ENCODE measurements at regions not wholly inside any gene's neighbourhood (a gene's known extent, or its start where the extent isn't known, plus 50 kb on each side); places are given as distances from the start of the nearest gene placed in this dataset.
A peak's percentile ranks its signal among the peaks of the same experiment; 100 is the strongest.

DNA sequence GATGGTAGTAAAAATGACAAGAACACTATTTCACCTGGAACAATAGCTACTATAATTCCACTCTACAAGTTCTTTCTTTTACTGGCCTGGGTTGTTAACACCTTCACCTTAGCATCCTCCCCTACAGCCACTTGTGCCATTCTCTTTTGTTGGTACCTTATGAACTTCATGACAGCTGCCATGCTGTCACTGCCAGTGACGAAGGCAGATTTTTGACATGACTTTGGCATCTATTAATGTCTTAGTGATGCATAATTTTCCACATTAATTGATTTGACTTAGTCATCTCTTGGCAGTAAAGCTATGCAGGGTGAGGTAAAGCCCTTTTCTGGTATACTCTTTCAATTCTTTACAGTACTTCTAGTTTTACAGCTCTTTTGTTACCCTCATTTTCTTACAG, 207.9 kb downstream of the TANC2 start:
- H3K4me3 ChIP-seq (ENCODE audit: low read depth, low read length), result no peak overlapping the region
- TF ChIP-seq, protein P1, sequence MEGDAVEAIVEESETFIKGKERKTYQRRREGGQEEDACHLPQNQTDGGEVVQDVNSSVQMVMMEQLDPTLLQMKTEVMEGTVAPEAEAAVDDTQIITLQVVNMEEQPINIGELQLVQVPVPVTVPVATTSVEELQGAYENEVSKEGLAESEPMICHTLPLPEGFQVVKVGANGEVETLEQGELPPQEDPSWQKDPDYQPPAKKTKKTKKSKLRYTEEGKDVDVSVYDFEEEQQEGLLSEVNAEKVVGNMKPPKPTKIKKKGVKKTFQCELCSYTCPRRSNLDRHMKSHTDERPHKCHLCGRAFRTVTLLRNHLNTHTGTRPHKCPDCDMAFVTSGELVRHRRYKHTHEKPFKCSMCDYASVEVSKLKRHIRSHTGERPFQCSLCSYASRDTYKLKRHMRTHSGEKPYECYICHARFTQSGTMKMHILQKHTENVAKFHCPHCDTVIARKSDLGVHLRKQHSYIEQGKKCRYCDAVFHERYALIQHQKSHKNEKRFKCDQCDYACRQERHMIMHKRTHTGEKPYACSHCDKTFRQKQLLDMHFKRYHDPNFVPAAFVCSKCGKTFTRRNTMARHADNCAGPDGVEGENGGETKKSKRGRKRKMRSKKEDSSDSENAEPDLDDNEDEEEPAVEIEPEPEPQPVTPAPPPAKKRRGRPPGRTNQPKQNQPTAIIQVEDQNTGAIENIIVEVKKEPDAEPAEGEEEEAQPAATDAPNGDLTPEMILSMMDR (IDR thresholded peaks at IDR 0.05; ENCODE audit: low read depth, low read length), result no peak

DNA sequence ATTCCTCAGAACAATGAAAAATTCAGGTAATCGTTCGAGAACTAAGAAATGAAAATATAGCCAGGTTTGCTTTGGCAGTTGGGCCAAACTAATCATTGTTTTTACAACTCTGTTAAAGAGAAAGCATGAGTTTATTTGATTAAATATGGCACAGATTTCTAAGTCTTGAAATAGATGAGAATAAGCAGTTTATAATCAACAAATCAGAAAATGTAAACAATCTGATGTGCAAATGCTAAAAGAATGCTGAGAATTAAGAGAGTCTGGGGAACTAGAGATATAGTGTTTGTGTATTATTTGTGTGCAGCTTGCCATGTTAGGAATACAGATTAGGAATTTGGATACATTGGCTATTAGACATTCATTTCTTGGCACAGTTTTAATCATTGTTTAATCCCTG, 212.5 kb downstream of the TANC2 start:
- TF ChIP-seq, protein P1 (IDR thresholded peaks at IDR 0.05; ENCODE audit: low read depth, low read length), result no peak
- H3K4me3 ChIP-seq (ENCODE audit: low read depth, low read length), result peak overlapping the region; percentile 30

DNA sequence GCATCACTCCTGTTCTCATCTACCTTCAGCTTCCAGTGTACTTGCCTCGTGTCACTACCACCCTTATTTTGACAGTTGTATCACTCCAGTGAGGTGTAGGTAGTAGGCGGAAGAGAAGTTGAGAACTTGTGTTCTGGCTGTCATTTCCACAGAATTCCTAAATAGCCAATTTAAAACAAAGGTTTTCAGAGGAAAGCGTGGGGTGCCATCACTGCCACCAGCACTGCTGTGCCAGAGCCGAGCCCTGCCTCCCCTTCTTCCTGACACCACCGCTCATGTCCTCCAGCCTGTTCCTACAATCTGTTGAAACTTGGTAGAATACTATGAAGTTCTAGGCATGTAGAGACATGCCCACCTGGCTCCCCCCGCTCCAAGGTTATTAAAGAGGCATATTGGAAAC, 215.8 kb downstream of the TANC2 start:
- TF ChIP-seq, protein P1 (IDR thresholded peaks at IDR 0.05; ENCODE audit: low read depth, low read length), result no peak

DNA sequence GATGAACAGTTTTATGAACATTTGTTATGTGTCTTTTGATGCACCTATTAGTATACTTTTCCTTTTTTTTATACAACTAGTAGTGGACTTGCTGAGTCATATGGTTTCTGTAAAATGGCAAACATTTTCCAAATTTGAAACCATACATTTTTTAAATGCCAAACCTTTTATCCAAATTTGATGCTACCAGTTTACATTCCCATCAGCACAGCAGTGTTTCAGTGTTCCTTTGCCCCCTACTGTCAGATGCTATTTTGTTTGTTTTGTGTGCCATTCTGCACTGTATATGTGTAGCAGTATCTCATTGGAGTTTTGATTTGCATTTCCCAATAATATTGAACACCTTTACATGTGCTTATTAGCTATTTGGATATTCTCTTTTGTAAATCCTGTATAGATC, 219.4 kb downstream of the TANC2 start:
- TF ChIP-seq, protein P1 (IDR thresholded peaks at IDR 0.05; ENCODE audit: low read depth, low read length), result no peak
- H3K4me3 ChIP-seq (ENCODE audit: low read depth, low read length), result no peak overlapping the region

More for the DNA sequence above, 215.8 kb downstream of the TANC2 start:
- no peak overlapping the region for H3K4me3 ChIP-seq (ENCODE audit: low read depth, low read length)

DNA sequence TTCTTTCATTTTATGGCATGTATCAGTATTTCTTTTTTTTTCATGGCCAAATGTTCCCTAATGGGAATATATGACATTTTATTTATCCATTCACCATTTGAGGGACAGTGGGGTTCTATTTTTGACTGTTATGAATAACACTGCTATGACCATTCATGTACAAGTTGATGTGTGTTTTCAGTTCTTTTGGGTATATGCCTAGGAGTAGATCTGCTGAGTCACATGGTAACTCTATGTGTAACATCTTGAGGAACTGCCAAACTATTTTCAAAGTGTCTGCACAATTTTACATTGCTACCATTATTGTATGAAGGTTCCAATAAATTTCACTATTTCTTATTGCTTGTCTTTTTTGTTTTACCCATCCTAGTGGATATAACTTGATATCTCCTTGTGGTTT, 223.0 kb downstream of the TANC2 start:
- H3K4me3 ChIP-seq (ENCODE audit: low read depth, low read length), result no peak overlapping the region
- TF ChIP-seq, protein P1 (IDR thresholded peaks at IDR 0.05; ENCODE audit: low read depth, low read length), result no peak

DNA sequence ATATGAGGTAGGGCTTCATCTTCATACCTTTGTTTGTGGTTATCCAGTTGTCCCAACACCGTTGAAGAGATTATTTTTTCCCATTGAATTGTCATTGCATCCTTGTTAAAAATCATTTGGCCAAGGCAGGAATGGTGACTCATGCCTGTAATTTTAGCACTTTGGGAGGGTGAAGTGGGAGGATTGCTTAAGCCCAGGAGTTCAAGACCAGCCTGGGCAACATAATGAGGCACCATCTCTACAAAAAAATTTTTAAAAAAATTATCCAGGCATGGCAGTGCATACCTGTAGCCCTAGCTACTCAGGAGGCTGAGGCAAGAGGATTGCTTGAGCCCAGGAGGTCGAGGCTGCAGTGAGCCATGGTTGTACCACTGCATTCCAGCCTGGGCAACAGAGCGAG, 223.9 kb downstream of the TANC2 start:
- no peak overlapping the region for H3K4me3 ChIP-seq (ENCODE audit: low read depth, low read length)
- TF ChIP-seq, protein P1 (IDR thresholded peaks at IDR 0.05; ENCODE audit: low read depth, low read length), result no peak

DNA sequence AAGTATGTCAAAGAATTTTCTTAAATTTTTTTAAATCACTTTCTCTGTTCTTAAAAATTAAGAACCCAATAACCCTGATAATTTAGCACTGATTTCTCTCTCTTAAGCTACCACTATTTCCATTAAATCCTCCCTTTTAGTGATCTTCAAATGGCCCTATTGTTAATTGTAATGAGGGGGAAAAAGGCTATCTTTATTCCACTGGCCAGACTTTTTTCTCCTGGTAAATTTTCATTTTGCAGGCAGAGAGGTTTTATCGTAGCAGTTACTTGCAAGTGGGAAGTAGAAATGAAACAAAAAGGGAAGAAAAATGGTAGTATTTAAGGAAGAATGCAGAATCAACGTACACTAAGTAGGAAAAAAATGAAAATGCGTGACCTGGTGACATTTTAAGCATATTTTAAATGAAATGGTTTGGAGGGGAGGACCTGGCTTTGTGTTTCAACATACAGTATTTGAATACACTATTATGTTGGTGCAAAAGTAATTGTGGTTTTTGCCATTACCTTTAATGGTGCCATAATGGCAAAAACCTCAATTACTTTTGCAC, 224.9 kb downstream of the TANC2 start:
- TF ChIP-seq, protein P1 (IDR thresholded peaks at IDR 0.05; ENCODE audit: low read depth, low read length), result no peak
- no peak overlapping the region for H3K4me3 ChIP-seq (ENCODE audit: low read depth, low read length)

All from WI38 (cell line).